GM18868 (cell line): ENCODE measurements at regions not wholly inside any gene's neighbourhood (a gene's known extent, or its start where the extent isn't known, plus 50 kb on each side); places are given as distances from the start of the nearest gene placed in this dataset.

Experiments
- ATAC-seq: cut with Tn5 transposase; IDR thresholded peaks from one replicate; pipeline ENCODE4 v1.9.1; 2021; ENCODE audit warnings: mild to moderate bottlenecking, moderate library complexity; ENCODE audit not compliant: unreplicated experiment

GRCh38 chr1:104791030-104791429 lies 1041.3 kb downstream of the AMY1C start:
- ATAC-seq, result no peak

GRCh38 chr1:104794035-104794434 lies 1044.3 kb downstream of the AMY1C start:
- no peak for ATAC-seq

GRCh38 chr1:104795931-104796330 lies 1046.2 kb downstream of the AMY1C start:
- no peak for ATAC-seq

GRCh38 chr1:104797982-104798381 lies 1048.3 kb downstream of the AMY1C start:
- ATAC-seq, result no peak

- ATAC-seq, result no peak
Measured at GRCh38 chr1:104801344-104801743, 1051.6 kb downstream of the AMY1C start.

- ATAC-seq, result no peak
Measured at GRCh38 chr1:104804147-104804546, 1054.4 kb downstream of the AMY1C start.

- ATAC-seq, result no peak
Measured at GRCh38 chr1:104807590-104807989, 1057.9 kb downstream of the AMY1C start.

- no peak for ATAC-seq
Measured at GRCh38 chr1:104825401-104825800, 1075.7 kb downstream of the AMY1C start.

GRCh38 chr1:104830534-104830933 lies 1080.8 kb downstream of the AMY1C start:
- no peak for ATAC-seq

GRCh38 chr1:104852151-104852550 lies 1102.5 kb downstream of the AMY1C start:
- no peak for ATAC-seq

GRCh38 chr1:104853276-104853675 lies 1103.6 kb downstream of the AMY1C start:
- ATAC-seq, result no peak

- ATAC-seq, result no peak
Measured at GRCh38 chr1:104854529-104854928, 1104.8 kb downstream of the AMY1C start.

- no peak for ATAC-seq
Measured at GRCh38 chr1:104855550-104855949, 1105.9 kb downstream of the AMY1C start.

- no peak for ATAC-seq
Measured at GRCh38 chr1:104856091-104856490, 1106.4 kb downstream of the AMY1C start.

- ATAC-seq, result no peak
Measured at GRCh38 chr1:104856518-104856917, 1106.8 kb downstream of the AMY1C start.

- no peak for ATAC-seq
Measured at GRCh38 chr1:104868794-104869193, 1119.1 kb downstream of the AMY1C start.

GRCh38 chr1:104874044-104874443 lies 1124.3 kb downstream of the AMY1C start:
- peak; percentile 99 for ATAC-seq

GRCh38 chr1:104878203-104878909 lies 1128.7 kb downstream of the AMY1C start:
- no peak for ATAC-seq

GRCh38 chr1:104884939-104885338 lies 1135.2 kb downstream of the AMY1C start:
- ATAC-seq, result no peak

GRCh38 chr1:104905322-104905721 lies 1155.6 kb downstream of the AMY1C start:
- peak; percentile 41 for ATAC-seq

GRCh38 chr1:104906141-104906540 lies 1156.4 kb downstream of the AMY1C start:
- no peak for ATAC-seq

- ATAC-seq, result no peak
Measured at GRCh38 chr1:104919188-104919587, 1169.5 kb downstream of the AMY1C start.

- no peak for ATAC-seq
Measured at GRCh38 chr1:104921525-104921924, 1171.8 kb downstream of the AMY1C start.
